GM19193 (cell line): ENCODE measurements at regions not wholly inside any gene's neighbourhood (a gene's known extent, or its start where the extent isn't known, plus 50 kb on each side); places are given as distances from the start of the nearest gene placed in this dataset.

Experiments used
- POLR2A ChIP-seq: IDR thresholded peaks from 4 replicates; pipeline ENCODE4 v1.6.1; 2011; ENCODE audit not compliant: insufficient read depth, insufficient read length; ENCODE audit errors: extremely low read depth

GRCh38 chr13:29963089-29963488 is 112.7 kb upstream of the UBL3 start:
- no peak for TF ChIP-seq POLR2A

- TF ChIP-seq POLR2A = no peak
Measured at GRCh38 chr13:29961036-29961670, 110.7 kb upstream of the UBL3 start.

- TF ChIP-seq POLR2A = no peak
Measured at GRCh38 chr13:29959603-29960002, 109.2 kb upstream of the UBL3 start.

- TF ChIP-seq POLR2A = no peak
Measured at GRCh38 chr13:29959086-29959485, 108.7 kb upstream of the UBL3 start.

GRCh38 chr13:29958476-29958875 is 108.1 kb upstream of the UBL3 start:
- no peak for TF ChIP-seq POLR2A

GRCh38 chr13:29957320-29957719 is 106.9 kb upstream of the UBL3 start:
- no peak for TF ChIP-seq POLR2A

- no peak for TF ChIP-seq POLR2A
Measured at GRCh38 chr13:29956853-29957252, 106.4 kb upstream of the UBL3 start.

- no peak for TF ChIP-seq POLR2A
Measured at GRCh38 chr13:29955137-29955650, 104.8 kb upstream of the UBL3 start.

GRCh38 chr13:29954082-29955028 is 103.9 kb upstream of the UBL3 start:
- TF ChIP-seq POLR2A = no peak

- no peak for TF ChIP-seq POLR2A
Measured at GRCh38 chr13:29953542-29953941, 103.1 kb upstream of the UBL3 start.

GRCh38 chr13:29952245-29952644 is 101.8 kb upstream of the UBL3 start:
- TF ChIP-seq POLR2A = no peak

GRCh38 chr13:29948791-29949190 is 98.4 kb upstream of the UBL3 start:
- TF ChIP-seq POLR2A = no peak

- no peak for TF ChIP-seq POLR2A
Measured at GRCh38 chr13:29948244-29948643, 97.8 kb upstream of the UBL3 start.

- TF ChIP-seq POLR2A = no peak
Measured at GRCh38 chr13:29947839-29948238, 97.4 kb upstream of the UBL3 start.

- no peak for TF ChIP-seq POLR2A
Measured at GRCh38 chr13:29946093-29946492, 95.7 kb upstream of the UBL3 start.

GRCh38 chr13:29943686-29944085 is 93.3 kb upstream of the UBL3 start:
- TF ChIP-seq POLR2A = no peak
